GM12878 (cell line): ENCODE measurements at regions not wholly inside any gene's neighbourhood (a gene's known extent, or its start where the extent isn't known, plus 50 kb on each side); places are given as distances from the start of the nearest gene placed in this dataset.

Experiments
- ATAC-seq: fragments of 200-7000 bp; cut with Tn5 transposase; 3 replicates; pipeline ENCODE4 v1.9.1; 2020; ENCODE audit warnings: mild to moderate bottlenecking, moderate library complexity
- BruUV-seq: library from RNA; stranded (reverse); fragments of 400-500 nt; replicated peaks from 2 replicates; lab custom pipeline; 2021; lab: Mats Ljungman, UMichigan
- CTCF ChIA-PET: fragments of 300-600 bp; sonication (Branson Sonifier 250); formaldehyde crosslinking; extraction: SDS; loops from one replicate; lab custom pipeline; 2021; ENCODE audit warnings: inconsistent platforms; lab: Yijun Ruan, JAX
- POLR2A ChIA-PET: fragments of 350-600 bp; formaldehyde crosslinking; extraction: SDS; loops from one replicate; lab custom pipeline; 2021; ENCODE audit warnings: inconsistent platforms; lab: Charles Lee
- RAD21 ChIA-PET: fragments of 300-600 bp; sonication (Branson Sonifier 250); formaldehyde crosslinking; loops from one replicate; lab custom pipeline; 2023; ENCODE audit warnings: antibody characterized with exemption; ENCODE audit not compliant: unreplicated experiment; lab: Charles Lee
- SMC1A ChIA-PET: fragments of 300-600 bp; sonication (Branson Sonifier 250); formaldehyde crosslinking; loops from one replicate; lab custom pipeline; 2023; ENCODE audit not compliant: unreplicated experiment, uncharacterized antibody; lab: Charles Lee
- DNase-seq: peaks from one replicate; pipeline ENCODE4 v3.0.0-alpha.2; 2011; ENCODE audit warnings: low read depth, low spot score
- FAIRE-seq: peaks from 3 replicates; lab custom pipeline; 2011; peaks lifted over from hg19 to GRCh38; lab: Jason Lieb, UNC
- H2AFZ ChIP-seq: 2 replicates; pipeline ENCODE4 v1.6.0; 2011; ENCODE audit warnings: low read depth, low read length, control low read depth; ENCODE audit not compliant: control insufficient read depth
- H3K27ac ChIP-seq: 2 replicates; pipeline ENCODE4 v1.5.1; 2011; ENCODE audit warnings: control low read depth; ENCODE audit not compliant: control insufficient read depth, insufficient read depth
- H3K27me3 ChIP-seq, 2 experiments: replicated peaks in 1 of 2; 2 replicates each; pipeline versions ENCODE4 v1.6.0 to v1.6.1; 2011; ENCODE audit warnings: low read length in 1 of 2; ENCODE audit not compliant: control insufficient read depth in 2 of 2, insufficient read depth in 2 of 2
- H3K36me3 ChIP-seq, 2 experiments: 2 replicates each; pipeline ENCODE4 v1.5.1; 2011; ENCODE audit warnings: low read length in 1 of 2; ENCODE audit not compliant: control insufficient read depth in 2 of 2, insufficient read depth in 2 of 2
- H3K4me1 ChIP-seq: 2 replicates; pipeline ENCODE4 v1.6.1; 2011; ENCODE audit warnings: mild to moderate bottlenecking, low read length, moderate library complexity, mixed read lengths; ENCODE audit not compliant: control insufficient read depth, insufficient read depth
- H3K4me2 ChIP-seq: 2 replicates; pipeline ENCODE4 v1.6.0; 2011; ENCODE audit warnings: control low read depth; ENCODE audit not compliant: control insufficient read depth, insufficient read depth
- H3K4me3 ChIP-seq: fragments of 200-600 bp; sonication (generic); 2 replicates; pipeline ENCODE4 v1.5.1; 2016
- H3K79me2 ChIP-seq: 2 replicates; pipeline ENCODE4 v1.6.0; 2011; ENCODE audit warnings: low read length; ENCODE audit not compliant: control insufficient read depth, insufficient read depth
- H3K9ac ChIP-seq: 2 replicates; pipeline ENCODE4 v1.8.0; 2011; ENCODE audit warnings: low read length, control low read depth, mixed read lengths; ENCODE audit not compliant: control insufficient read depth, insufficient read depth
- H3K9me3 ChIP-seq: replicated peaks from 3 replicates; pipeline ENCODE4 v1.5.1; 2011; ENCODE audit warnings: mild to moderate bottlenecking, low read length; ENCODE audit not compliant: control insufficient read depth, insufficient read depth
- H4K20me1 ChIP-seq: 2 replicates; pipeline ENCODE4 v1.6.0; 2011; ENCODE audit not compliant: control insufficient read depth, insufficient read depth
- ATF2 ChIP-seq: IDR thresholded peaks from 2 replicates; pipeline ENCODE4 v1.6.1; 2012; ENCODE audit warnings: low read length, inconsistent platforms
- CBX5 ChIP-seq: sonication (generic); IDR thresholded peaks from 2 replicates; pipeline ENCODE4 v1.6.1; 2016; ENCODE audit warnings: low read depth, moderate library complexity, mild to moderate bottlenecking, inconsistent platforms
- CHD1 ChIP-seq: IDR thresholded peaks from 2 replicates; pipeline ENCODE4 v1.6.1; 2012; ENCODE audit warnings: low read depth, low read length, improper control_type of control experiment
- E2F8 ChIP-seq: fragments of 450-650 bp; IDR thresholded peaks from 2 replicates; pipeline ENCODE4 v1.6.1; 2018; ENCODE audit warnings: mild to moderate bottlenecking, low read depth, moderate library complexity; ENCODE audit not compliant: partially characterized antibody
- E4F1 ChIP-seq: fragments of 450-650 bp; IDR thresholded peaks from 2 replicates; pipeline ENCODE4 v1.6.1; 2018; ENCODE audit warnings: borderline replicate concordance, mild to moderate bottlenecking; ENCODE audit not compliant: partially characterized antibody
- ESRRA ChIP-seq: IDR thresholded peaks from 2 replicates; pipeline ENCODE4 v1.6.1; 2012; ENCODE audit warnings: mild to moderate bottlenecking, low read length, improper control_type of control experiment
- IKZF2 ChIP-seq, 2 experiments: fragments of 450-650 bp; IDR thresholded peaks; 2 replicates each; pipeline ENCODE4 v1.6.1; 2017; ENCODE audit warnings: mild to moderate bottlenecking in 2 of 2, moderate library complexity in 2 of 2
- IRF4 ChIP-seq: IDR thresholded peaks from 2 replicates; pipeline ENCODE4 v1.6.1; 2011; ENCODE audit warnings: low read depth, low read length
- LARP7 ChIP-seq: fragments of 450-650 bp; IDR thresholded peaks from 2 replicates; pipeline ENCODE4 v1.6.1; 2017; ENCODE audit warnings: mild to moderate bottlenecking
- MXI1 ChIP-seq: fragments of 150-350 bp; IDR thresholded peaks from 2 replicates; pipeline ENCODE4 v1.6.1; 2011; ENCODE audit warnings: low read depth, mild to moderate bottlenecking, inconsistent platforms, low read length, improper control_type of control experiment
- NFIC ChIP-seq: IDR thresholded peaks from 2 replicates; pipeline ENCODE4 v1.6.1; 2012; ENCODE audit warnings: low read depth, mild to moderate bottlenecking, inconsistent platforms, low read length, moderate library complexity
- POLR2AphosphoS2 ChIP-seq: IDR thresholded peaks from 2 replicates; pipeline ENCODE4 v1.6.1; 2011; ENCODE audit warnings: low read depth, mild to moderate bottlenecking, low read length, improper control_type of control experiment, moderate library complexity
- RELB ChIP-seq: fragments of 450-650 bp; IDR thresholded peaks from 2 replicates; pipeline ENCODE4 v1.6.1; 2017; ENCODE audit warnings: low read depth, mild to moderate bottlenecking, moderate library complexity
- SIX5 ChIP-seq: IDR thresholded peaks from 2 replicates; pipeline ENCODE4 v1.6.1; 2011; ENCODE audit warnings: mild to moderate bottlenecking, low read depth, low read length, moderate library complexity; ENCODE audit not compliant: severe bottlenecking
- USF2 ChIP-seq: IDR thresholded peaks from 2 replicates; pipeline ENCODE4 v1.6.1; 2011; ENCODE audit warnings: low read depth, low read length, improper control_type of control experiment, borderline replicate concordance
- ZBED1 ChIP-seq: IDR thresholded peaks from 2 replicates; pipeline ENCODE4 v1.6.1; 2016; ENCODE audit warnings: borderline replicate concordance
- ZNF24 ChIP-seq: fragments of 450-650 bp; IDR thresholded peaks from 2 replicates; pipeline ENCODE4 v1.6.1; 2017; ENCODE audit warnings: antibody characterized with exemption, mild to moderate bottlenecking
- WGBS: methylation state at CpG from one replicate; pipeline ENCODE4 v1.1.6; 2016; ENCODE audit warnings: low lambda C conversion rate; ENCODE audit not compliant: insufficient replicate concordance, insufficient coverage; ENCODE audit errors: missing lambda C conversion rate; 5-methylcytosine and 5-hydroxymethylcytosine counted together
- in situ Hi-C: fragments of 300-500 bp; cut with MboI; formaldehyde crosslinking; loops from 9 replicates; pipeline ENCODE4 v1.14.3; 2018; ENCODE audit warnings: mixed read lengths
- intact Hi-C: fragments of 100-400 bp; cut with micrococcal nuclease; formaldehyde crosslinking; loops from one replicate; pipeline ENCODE4 v1.14.2; 2022; ENCODE audit not compliant: unreplicated experiment

GRCh38 chr1:182128502-182128901 is 67.0 kb upstream of the ZNF648 start:
- FAIRE-seq (no peak), DNase-seq (no peak), ATAC-seq (no peak)
- BruUV-seq, result no TSS peak
- no peak overlapping the region for H3K27ac ChIP-seq
- ChIA-PET CTCF (interaction anchor here (1.2 kb wide), 1 partner anchor 14 kb away, joined by 5 read pairs; no protein-coding TSS in a partner anchor), POLR2A (no interaction called here), RAD21 (no interaction called here), SMC1A (no interaction called here)
- H3K27me3 ChIP-seq, result no peaks in the 10 kb centered on the region; a peak in 1 of 4 replicates
- H2AFZ ChIP-seq, result no peak overlapping the region
- H3K4me1 ChIP-seq, result no peaks in the 10 kb centered on the region
- no peaks in the 10 kb centered on the region for H4K20me1 ChIP-seq
- no peaks in the 10 kb centered on the region; the same call in 2 of the 3 replicates for H3K9me3 ChIP-seq
- in situ Hi-C loops (no loop called here), intact Hi-C loops (no loop called here)
- H3K9ac ChIP-seq, result no peak overlapping the region
- H3K4me2 ChIP-seq, result no peak overlapping the region
- H3K36me3 ChIP-seq, result no peaks in the 10 kb centered on the region
- H3K79me2 ChIP-seq, result no peaks in the 10 kb centered on the region
- TF ChIP-seq E2F8 (no peak), E4F1 (no peak), ZNF24 (no peak), ATF2 (no peak), NFIC (no peak), ZBED1 (no peak), RELB (no peak), MXI1 (no peak), ESRRA (no peak), SIX5 (no peak), CHD1 (no peak), IRF4 (no peak), IKZF2 (IDR thresholded peaks at IDR 0.05) (no peak), POLR2AphosphoS2 (no peak), USF2 (no peak), CBX5 (no peak), LARP7 (no peak)
- 46% methylated on average over 6 of the region's 6 CpGs for WGBS
- H3K4me3 ChIP-seq, result no peak overlapping the region
